Erythroblast (primary cell): ENCODE measurements at regions not wholly inside any gene's neighbourhood (a gene's known extent, or its start where the extent isn't known, plus 50 kb on each side); places are given as distances from the start of the nearest gene placed in this dataset.

Experiments used
- GATA1 ChIP-seq: IDR thresholded peaks from 2 replicates; pipeline ENCODE4 v1.6.1; 2011; ENCODE audit warnings: low read depth, mild to moderate bottlenecking, control low read depth, low read length, moderate library complexity
- POLR2A ChIP-seq: IDR thresholded peaks from 2 replicates; pipeline ENCODE4 v1.6.1; 2011; ENCODE audit warnings: mild to moderate bottlenecking, low read length

- TF ChIP-seq POLR2A, result no peak
- no peak for TF ChIP-seq GATA1
Observed at GRCh38 chr6:165002866-165003265, 306.5 kb downstream of the C6orf118 start.
